Mononuclear cell (primary cell): ENCODE measurements at regions not wholly inside any gene's neighbourhood (a gene's known extent, or its start where the extent isn't known, plus 50 kb on each side); places are given as distances from the start of the nearest gene placed in this dataset.
"Not testable (repeated sequence)": the region's sequence is repeated elsewhere in the genome, so short reads cannot be mapped to it uniquely, and the experiment has no call there.

Experiments used
- H3K27me3 ChIP-seq: 2 replicates; pipeline ENCODE4 v1.6.0; 2011; ENCODE audit warnings: low read length, control low read depth; ENCODE audit not compliant: insufficient read depth
- H3K4me1 ChIP-seq: 2 replicates; pipeline ENCODE4 v1.5.1; 2011; ENCODE audit warnings: mild to moderate bottlenecking, low read length, control low read depth; ENCODE audit not compliant: insufficient read depth
- H3K4me3 ChIP-seq: 2 replicates; pipeline ENCODE4 v1.5.1; 2011; ENCODE audit warnings: mild to moderate bottlenecking, low read length, moderate library complexity
- H3K9me3 ChIP-seq: 2 replicates; pipeline ENCODE4 v1.5.1; 2011; ENCODE audit warnings: low read depth, mild to moderate bottlenecking, control low read depth, low read length

DNA sequence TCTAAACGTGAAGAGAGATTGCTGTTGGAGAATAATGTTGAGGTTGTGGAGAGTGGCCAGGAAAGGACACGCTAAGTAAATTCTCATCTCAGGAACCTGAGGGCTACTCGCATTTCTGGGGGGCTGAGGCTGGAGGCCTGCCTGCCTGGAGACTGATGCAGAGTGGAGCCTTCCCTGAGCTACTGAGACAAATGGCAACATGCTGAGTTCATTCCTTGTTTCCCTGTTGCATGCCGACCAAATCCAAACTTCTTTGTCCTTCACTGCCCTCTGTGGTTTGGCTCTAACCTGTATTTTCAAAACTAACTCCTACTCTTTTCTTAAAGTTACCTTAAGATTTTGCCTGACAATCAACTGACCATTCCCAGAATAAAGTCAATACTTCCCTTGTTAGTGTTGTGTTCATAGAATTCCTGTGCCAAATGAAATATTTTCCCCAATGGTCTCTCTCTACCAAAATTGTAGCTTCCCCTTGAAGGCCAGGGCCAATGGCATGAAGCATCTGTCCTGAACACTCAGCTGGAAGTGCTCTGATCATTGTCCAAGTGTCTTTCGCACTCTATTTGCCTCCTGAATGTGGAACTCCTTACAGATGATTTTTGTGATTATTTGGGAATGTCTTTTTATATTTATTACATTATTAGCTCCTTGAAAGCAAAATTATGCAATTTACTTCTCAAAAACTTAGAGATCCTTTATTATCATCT lies 1085.6 kb downstream of the SOCS6 start:
- Histone ChIP-seq H3K4me1 (no peaks in the 10 kb centered on the region), H3K4me3 (no peak overlapping the region), H3K27me3 (no peaks in the 10 kb centered on the region), H3K9me3 (no peaks in the 10 kb centered on the region)

DNA sequence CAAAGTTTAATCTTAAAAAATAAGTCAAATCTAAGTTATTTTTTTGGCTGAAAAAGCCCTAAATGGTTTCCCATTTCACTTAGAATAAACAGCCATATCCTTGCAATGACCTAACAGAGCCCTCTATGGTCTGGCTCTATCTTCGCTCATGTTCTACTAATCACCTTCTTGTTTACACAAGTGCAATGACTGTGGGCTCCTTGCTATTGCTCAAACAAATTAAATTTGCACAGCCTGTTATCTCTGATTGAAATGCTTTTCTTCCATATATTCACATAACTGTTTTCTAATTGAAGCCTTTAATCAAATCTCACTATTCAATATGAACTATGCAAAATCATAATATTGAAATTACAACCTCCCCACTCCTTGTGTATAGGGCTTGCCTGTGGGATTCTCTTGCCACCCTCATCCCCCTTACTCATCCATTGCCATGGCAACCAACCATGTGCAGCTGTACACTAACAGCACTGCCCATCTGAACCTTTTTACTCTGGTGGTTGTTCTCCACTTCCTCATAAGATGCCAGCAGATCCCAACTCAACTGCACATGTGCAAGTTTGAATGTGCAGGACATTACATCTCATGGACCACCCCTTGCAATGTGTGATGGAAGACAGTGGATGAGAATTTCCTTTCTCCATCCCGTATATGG lies 1083.2 kb downstream of the SOCS6 start:
- Histone ChIP-seq H3K27me3 (no peaks in the 10 kb centered on the region), H3K4me1 (no peaks in the 10 kb centered on the region), H3K4me3 (no peak overlapping the region), H3K9me3 (no peaks in the 10 kb centered on the region)

DNA sequence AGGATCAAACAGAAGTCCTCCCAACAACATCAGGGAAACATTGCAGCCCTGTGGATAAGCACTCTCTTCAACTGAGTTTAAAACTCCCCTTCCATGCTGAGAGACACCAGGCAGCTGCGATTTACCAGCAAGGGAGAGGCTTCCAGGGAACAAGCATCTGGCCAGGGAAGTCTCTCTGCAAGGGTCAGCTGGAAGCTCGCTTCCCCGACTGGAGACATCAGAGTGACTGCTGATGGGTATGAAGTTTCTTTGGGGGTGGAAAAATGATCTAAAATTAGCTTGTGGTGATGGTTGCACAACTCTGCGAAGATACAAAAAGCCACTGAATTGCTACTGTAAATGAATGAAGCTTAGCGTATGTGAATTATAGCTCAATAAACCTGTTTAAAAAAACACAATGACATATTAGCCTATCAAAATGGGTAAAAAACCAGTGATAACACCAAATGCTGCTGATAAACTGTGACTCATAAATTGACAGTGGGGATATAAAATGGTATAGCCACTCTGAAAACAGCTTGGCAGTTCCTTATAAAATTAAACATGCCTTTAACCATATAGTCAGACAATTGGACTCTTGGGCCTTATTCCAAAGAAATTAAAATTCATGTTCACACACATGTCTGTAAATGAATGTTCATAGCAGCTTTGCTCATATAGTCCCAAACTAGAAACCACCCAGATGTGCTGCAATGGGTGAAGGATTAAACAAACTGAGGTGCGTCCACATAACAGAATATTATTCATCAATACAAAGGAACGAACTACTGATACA lies 1082.0 kb downstream of the SOCS6 start:
- Histone ChIP-seq H3K9me3 (no peaks in the 10 kb centered on the region), H3K4me1 (no peaks in the 10 kb centered on the region), H3K27me3 (no peaks in the 10 kb centered on the region), H3K4me3 (no peak overlapping the region)

DNA sequence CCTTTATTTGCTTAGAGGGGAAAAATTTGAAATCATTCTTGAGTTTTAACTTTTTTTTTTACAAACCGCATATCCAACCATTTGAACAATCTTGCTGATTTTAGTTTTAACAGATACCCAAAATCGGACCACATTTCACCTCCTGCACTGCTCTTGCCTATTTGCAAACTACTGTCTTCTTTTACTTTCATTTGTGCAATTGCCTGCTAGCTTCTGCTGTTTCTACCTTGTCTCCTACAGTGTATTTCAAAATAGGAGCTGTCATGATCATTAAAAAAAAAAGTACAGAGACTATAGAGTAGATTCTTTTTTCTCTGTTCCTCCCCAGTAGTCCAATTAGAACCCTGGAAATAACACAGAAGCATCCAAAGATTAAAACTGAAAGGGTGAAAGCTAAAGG lies 1081.2 kb downstream of the SOCS6 start:
- no peaks in the 10 kb centered on the region for H3K4me1 ChIP-seq
- no peak overlapping the region for H3K4me3 ChIP-seq
- no peaks in the 10 kb centered on the region for H3K27me3 ChIP-seq
- H3K9me3 ChIP-seq, result no peaks in the 10 kb centered on the region

DNA sequence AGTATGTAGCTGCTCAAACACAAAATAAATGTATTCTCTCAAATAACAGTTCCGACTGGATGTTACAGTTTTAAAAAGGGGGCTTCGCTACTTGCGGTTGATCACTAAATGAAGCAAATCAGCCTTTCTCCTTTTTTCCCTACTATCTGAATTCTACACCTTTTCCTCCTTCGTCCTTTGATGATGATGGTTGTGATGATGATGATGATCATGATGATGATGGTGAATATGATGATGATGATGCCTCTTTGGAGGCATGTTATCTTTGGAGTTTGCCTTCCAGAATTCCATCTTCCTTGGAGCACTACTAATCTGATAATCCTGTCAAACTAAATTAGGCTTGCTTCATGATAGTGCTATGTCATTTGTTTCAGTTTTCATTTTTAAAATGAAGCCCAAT lies 1073.3 kb downstream of the SOCS6 start:
- no peaks in the 10 kb centered on the region for H3K9me3 ChIP-seq
- no peaks in the 10 kb centered on the region for H3K27me3 ChIP-seq
- H3K4me1 ChIP-seq, result no peaks in the 10 kb centered on the region
- no peak overlapping the region for H3K4me3 ChIP-seq

DNA sequence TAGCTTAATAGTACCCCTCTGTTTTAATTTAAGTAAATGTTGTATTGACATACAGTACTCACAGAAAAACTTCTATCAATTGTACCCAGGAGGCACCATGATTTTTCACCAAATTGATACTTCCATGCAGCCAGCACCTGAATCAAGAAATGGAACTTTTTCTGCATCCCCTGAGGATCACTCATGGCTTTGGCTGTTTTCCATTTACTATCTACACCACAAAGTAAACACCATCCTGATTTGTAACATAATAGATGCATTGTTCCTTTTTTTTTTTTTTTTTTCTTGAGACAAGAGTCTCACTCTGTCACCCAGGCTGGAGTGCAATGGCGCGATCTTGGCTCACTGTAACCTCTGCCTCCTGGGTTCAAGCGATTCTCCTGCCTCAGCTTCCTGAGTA lies 1066.8 kb downstream of the SOCS6 start:
- H3K4me3 ChIP-seq, H3K27me3 ChIP-seq, H3K4me1 ChIP-seq, H3K9me3 ChIP-seq: not testable (repeated sequence)

DNA sequence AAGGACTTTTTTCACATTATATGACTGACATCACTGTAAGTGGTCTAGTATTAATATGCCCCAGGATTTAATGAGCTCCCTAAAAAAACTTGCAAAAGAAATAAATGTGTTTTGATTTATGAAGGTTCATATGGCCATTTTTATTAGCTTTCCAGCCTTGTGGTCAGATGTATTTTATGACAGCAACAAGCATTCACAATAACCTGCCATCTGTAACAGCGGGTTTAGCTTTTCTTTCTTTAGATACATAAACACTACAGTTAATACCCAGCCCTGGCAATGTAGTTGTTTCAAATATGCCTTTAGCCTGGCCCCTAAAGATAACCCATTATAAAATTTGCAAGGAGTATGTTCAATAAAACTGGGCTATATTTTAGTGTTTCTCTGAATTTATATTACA lies 1063.8 kb downstream of the SOCS6 start:
- no peaks in the 10 kb centered on the region for H3K4me1 ChIP-seq
- H3K27me3 ChIP-seq, result no peaks in the 10 kb centered on the region
- no peak overlapping the region for H3K4me3 ChIP-seq
- no peaks in the 10 kb centered on the region for H3K9me3 ChIP-seq

DNA sequence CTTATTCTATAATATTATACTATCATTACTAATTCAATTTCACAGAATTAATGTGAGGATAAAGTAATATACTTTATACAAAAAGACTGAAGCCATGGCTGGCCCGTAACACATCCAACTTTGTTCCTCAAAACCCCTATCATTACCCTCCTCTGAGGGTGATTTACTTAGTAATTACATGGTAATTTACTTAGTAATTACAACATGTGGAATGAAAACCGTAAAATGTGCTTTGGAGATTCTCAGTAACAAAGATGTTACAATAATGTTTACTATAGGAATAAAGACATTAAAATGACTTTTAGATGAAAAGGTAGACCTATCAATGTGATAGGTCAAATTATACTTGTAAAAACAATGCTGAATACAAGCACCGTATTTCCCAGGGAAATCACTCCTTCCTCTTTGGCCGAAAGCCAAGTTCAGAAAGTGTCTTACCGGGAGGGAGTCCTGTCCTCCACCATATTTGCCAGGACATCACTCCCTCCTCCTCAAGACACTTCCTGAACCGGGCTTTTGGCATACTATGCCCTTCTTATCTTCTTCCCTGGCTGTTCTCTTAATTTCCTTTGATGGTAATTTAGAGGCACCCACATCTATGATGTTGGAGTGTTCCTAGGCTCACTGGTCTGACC lies 1047.8 kb downstream of the SOCS6 start:
- no peaks in the 10 kb centered on the region for H3K4me1 ChIP-seq
- no peak overlapping the region for H3K4me3 ChIP-seq
- H3K9me3 ChIP-seq, result no peaks in the 10 kb centered on the region
- H3K27me3 ChIP-seq, result no peaks in the 10 kb centered on the region

DNA sequence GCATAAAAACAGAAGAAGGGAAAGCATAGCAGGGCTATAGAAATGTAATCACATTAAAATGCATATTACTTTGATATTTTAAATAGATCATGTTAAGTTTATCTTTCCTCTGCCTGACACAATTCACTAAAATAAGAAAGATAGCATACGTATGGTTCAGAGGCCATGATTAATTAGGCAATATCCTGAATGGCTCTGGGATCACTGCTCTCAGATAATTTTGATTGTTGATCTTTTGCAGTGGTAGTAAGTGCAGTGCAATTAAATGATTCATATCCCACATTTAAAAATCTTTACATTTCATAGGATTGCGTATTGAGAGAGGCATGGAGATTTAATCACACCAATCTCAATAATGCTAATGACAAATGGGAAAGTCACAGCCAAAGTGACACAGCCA lies 1040.7 kb downstream of the SOCS6 start:
- Histone ChIP-seq H3K9me3 (no peaks in the 10 kb centered on the region), H3K4me3 (no peak overlapping the region), H3K4me1 (no peaks in the 10 kb centered on the region), H3K27me3 (no peaks in the 10 kb centered on the region)

DNA sequence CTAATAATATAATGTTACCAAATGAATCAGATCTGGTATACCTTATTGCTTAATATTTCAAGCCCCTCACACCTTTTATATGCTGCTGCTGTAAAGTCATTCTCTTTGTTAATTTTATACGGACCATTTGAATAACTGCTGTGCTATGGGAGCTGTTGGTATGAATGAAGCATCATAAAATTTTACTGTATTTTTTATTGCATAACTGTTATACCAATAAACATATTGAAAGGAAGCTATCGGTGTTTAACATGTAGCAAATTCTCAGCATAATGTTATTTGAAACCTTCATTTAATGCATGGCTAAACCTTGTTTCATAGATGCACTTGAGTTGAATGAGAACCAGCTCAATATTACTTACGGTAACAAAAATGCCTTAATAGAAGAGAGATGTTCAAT lies 1040.3 kb downstream of the SOCS6 start:
- no peaks in the 10 kb centered on the region for H3K4me1 ChIP-seq

DNA sequence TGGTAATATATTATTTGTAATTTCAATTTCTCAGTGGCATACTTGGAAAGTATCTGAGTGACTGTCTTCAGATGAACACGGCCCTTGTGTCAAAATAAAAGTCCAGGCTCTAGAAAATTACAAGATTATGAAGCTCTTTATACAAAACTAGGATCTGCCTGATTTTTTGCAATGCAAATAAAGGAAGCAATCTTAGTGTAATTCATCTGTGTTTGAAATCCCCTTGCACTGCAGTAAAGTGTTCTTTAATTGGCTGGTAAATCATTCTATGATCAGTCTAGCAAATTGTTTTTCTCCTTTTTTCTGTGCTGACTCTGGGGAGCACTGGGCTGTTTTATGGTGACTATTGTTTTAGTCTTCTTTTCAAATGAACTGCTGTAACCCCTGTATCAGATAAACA lies 1039.0 kb downstream of the SOCS6 start:
- H3K9me3 ChIP-seq, result no peaks in the 10 kb centered on the region
- no peak overlapping the region for H3K4me3 ChIP-seq
- no peaks in the 10 kb centered on the region for H3K27me3 ChIP-seq
- H3K4me1 ChIP-seq, result no peaks in the 10 kb centered on the region

More for the DNA sequence above, 1040.3 kb downstream of the SOCS6 start:
- no peaks in the 10 kb centered on the region for H3K27me3 ChIP-seq
- H3K4me3 ChIP-seq, result no peak overlapping the region
- H3K9me3 ChIP-seq, result no peaks in the 10 kb centered on the region

DNA sequence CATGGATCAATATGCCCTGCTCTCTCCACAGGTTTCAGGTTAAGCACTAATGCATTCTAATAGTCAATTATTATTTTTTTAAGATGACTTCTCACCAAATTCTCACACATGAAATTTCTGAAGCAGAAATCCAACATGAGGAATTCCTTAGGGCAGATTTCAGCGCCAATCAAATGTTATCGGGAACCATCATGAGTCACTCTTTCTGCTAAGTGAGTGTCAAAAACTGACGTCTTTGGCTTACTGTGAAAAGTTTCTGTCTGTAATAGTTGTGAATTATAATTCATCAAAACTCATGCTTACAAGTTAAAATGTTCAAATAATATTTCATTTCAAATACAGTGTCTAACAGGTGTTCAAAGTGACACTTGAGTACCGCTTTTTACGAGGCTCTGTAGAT lies 1038.6 kb downstream of the SOCS6 start:
- Histone ChIP-seq H3K4me3 (no peak overlapping the region), H3K27me3 (no peaks in the 10 kb centered on the region), H3K4me1 (no peaks in the 10 kb centered on the region), H3K9me3 (no peaks in the 10 kb centered on the region)

DNA sequence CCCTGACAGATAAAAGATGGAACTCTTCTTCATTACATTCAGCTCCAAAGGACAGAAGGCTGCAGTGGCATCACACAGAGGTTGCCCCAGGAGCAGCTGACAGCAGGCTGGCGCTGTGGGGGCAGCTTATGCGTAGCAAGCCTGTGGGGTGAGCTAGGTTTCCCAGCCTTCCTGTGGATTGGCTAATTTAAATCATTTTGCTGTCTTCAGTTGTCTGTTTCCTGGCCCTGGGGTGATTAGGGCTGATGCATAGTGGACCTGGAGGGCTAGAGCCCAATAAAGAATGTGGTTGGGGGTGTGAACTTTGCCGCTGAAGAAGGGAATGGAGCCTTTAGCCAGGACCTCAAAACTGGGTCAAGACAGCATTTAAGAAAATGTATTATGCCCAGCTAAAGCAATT lies 1038.0 kb downstream of the SOCS6 start:
- Histone ChIP-seq H3K9me3 (no peaks in the 10 kb centered on the region), H3K4me3 (no peak overlapping the region), H3K27me3 (no peaks in the 10 kb centered on the region), H3K4me1 (no peaks in the 10 kb centered on the region)

DNA sequence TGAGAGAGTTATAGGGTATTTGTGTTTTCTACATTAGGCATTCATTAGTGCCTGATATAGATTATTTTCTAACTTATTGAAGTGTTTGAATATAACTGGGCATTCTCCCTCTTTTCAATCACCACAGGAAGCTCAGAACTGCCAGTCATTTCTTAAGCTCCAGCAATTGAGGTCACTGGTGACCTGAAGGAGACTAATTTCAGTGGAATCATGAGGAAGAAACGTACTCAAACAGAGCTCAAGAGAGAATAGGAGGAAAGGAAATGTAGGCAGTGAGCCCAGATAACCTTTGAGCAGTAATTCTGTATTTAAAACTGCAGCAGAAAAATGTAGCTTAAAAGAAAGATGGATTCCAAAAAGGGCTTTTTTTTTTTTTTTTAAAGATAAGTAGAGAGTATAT lies 1035.5 kb downstream of the SOCS6 start:
- Histone ChIP-seq H3K4me3 (no peak overlapping the region), H3K4me1 (no peaks in the 10 kb centered on the region), H3K27me3 (no peaks in the 10 kb centered on the region), H3K9me3 (no peaks in the 10 kb centered on the region)

DNA sequence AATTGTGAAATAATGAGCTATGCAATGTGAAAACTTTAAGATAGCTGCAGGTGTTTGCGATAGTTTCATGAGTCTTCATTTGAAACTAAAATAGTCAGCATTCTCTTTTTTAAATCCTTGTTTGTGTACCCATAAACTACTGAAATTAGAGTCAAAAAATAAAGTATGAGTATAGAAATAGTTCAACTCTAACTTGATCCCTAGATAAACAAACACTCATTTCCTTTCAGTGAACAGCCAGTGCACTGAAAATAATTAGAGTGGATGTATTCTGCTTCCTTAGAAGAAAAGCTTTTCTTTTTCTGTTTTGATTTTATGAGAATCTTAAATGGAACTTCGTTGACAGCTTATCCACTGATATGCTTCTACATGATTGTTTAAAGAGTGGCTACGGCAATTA lies 1033.4 kb downstream of the SOCS6 start:
- Histone ChIP-seq H3K4me3 (no peak overlapping the region), H3K27me3 (no peaks in the 10 kb centered on the region), H3K4me1 (no peaks in the 10 kb centered on the region), H3K9me3 (no peaks in the 10 kb centered on the region)
